ENCODE measurements at regions not wholly inside any gene's neighbourhood (a gene's known extent, or its start where the extent isn't known, plus 50 kb on each side); places are given as distances from the start of the nearest gene placed in this dataset.

DNA sequence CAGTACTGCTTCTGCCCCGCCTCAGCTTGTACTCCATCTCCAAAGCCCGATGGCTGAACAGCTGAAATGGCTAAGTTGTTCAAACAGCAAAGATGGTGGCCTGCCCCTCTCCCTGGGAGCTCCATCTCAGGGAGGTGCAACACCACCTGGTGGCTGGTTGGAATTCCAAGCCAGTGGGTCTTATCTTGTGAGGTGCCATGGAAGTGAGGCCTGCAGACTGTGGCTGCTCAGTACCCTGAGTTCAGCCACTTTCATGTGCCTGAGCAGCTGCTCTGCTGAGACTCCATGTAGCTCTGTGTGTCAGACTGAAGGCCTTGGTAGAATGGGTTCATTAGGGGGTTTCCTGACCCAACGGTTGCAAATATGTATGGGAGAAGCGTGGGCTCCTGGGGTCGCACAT, 67.3 kb upstream of the SPRY2 start:
- Histone ChIP-seq H3K9me3 (replicated peaks in 1 of 2; ENCODE audit: control insufficient read depth in 2 of 2, insufficient read depth in 1 of 2, low read depth in 1 of 2, low read length in 2 of 2) (peaks cover 2 to 11% of the 10 kb centered on the region in 2 donors), H3K27ac (replicated peaks; ENCODE audit: low read length) (no peak overlapping the region), H2BK15ac (ENCODE audit: low read length) (no peak overlapping the region), H3K4me3 (ENCODE audit: low read length in 2 of 2) (no peak overlapping the region), H3K18ac (ENCODE audit: low read length) (no peak overlapping the region), H3K79me1 (ENCODE audit: low read depth, low read length) (no peaks in the 10 kb centered on the region), H3K4ac (ENCODE audit: low read length) (no peak overlapping the region), H3K4me1 (ENCODE audit: control insufficient read depth in 2 of 2, insufficient read depth in 1 of 2, low read depth in 1 of 2, low read length in 2 of 2) (no peaks in the 10 kb centered on the region), H4K8ac (ENCODE audit: low read depth, low read length) (no peak overlapping the region), H2BK5ac (ENCODE audit: low read length) (no peak overlapping the region), H3K14ac (ENCODE audit: low read length) (no peak overlapping the region), H3K9ac (ENCODE audit: low read depth, low read length, poor library complexity) (no peak overlapping the region), H3K36me3 (replicated peaks in 1 of 2; ENCODE audit: control insufficient read depth in 2 of 2, insufficient read depth in 2 of 2, low read length in 2 of 2) (no peaks in the 10 kb centered on the region), H2BK12ac (ENCODE audit: low read length) (no peak overlapping the region), H3K4me2 (ENCODE audit: insufficient read depth, low read length, poor library complexity, severe bottlenecking) (no peak overlapping the region), H2AK5ac (ENCODE audit: low read depth, low read length) (no peak overlapping the region), H3K23ac (ENCODE audit: low read depth, low read length, poor library complexity) (no peak overlapping the region), H3K27me3 (ENCODE audit: control insufficient read depth in 3 of 3, insufficient read depth in 3 of 3, low read depth in 1 of 3, low read length in 3 of 3) (no peaks in the 10 kb centered on the region), H2AFZ (ENCODE audit: low read length) (peak overlapping the region; percentile 48), H4K91ac (ENCODE audit: low read depth, low read length, poor library complexity) (no peak overlapping the region), H2BK120ac (ENCODE audit: low read depth, low read length) (no peak overlapping the region)
- no peak for DNase-seq (ENCODE audit: low spot score)
- WGBS, 2 donors (ENCODE audit: extremely low coverage in 2 of 2, insufficient read length in 2 of 2, insufficient replicate concordance in 1 of 2): no CpG with 5 or more reads among the region's 5 CpGs

DNA sequence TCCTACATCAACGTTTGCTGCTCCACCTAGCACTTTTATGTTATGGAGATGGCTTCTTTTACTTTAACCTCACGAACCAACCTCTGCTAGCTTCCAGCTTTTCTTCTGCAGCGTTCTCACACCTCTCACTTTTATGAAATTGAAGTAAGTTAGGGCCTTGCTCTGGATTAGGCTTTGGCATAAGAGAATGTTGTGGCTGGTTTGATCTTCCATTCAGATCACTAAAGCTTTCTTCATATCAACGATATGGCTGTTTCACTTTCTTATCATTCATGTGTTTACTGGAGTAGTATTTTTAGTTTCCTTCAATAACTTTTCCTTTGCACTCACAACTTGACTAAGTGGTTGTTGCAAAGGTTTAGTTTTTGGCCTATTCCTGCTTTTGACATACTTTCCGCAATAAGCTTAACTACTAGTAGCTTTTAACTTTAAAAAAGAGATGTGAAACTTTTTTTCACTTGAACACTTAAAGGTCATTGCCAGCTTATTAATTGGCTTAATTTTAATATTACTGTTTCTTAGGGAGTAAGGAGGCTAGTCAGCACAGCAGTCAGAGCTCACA, 60.0 kb upstream of the SPRY2 start:
- no peak overlapping the region for H3K27ac ChIP-seq (replicated peaks; ENCODE audit: low read length)
- no peak overlapping the region for H2BK15ac ChIP-seq (ENCODE audit: low read length)
- H3K4ac ChIP-seq (ENCODE audit: low read length): no peak overlapping the region
- peaks cover 0 to 11% of the 10 kb centered on the region in 2 donors for H3K9me3 ChIP-seq (replicated peaks in 1 of 2; ENCODE audit: control insufficient read depth in 2 of 2, insufficient read depth in 1 of 2, low read depth in 1 of 2, low read length in 2 of 2)
- H2BK120ac ChIP-seq (ENCODE audit: low read depth, low read length): no peak overlapping the region
- no peak overlapping the region for H4K91ac ChIP-seq (ENCODE audit: low read depth, low read length, poor library complexity)
- no peak overlapping the region for H4K8ac ChIP-seq (ENCODE audit: low read depth, low read length)
- H3K4me1 ChIP-seq (ENCODE audit: control insufficient read depth in 2 of 2, insufficient read depth in 1 of 2, low read depth in 1 of 2, low read length in 2 of 2): peaks cover 0 to 5% of the 10 kb centered on the region in 2 donors
- H3K36me3 ChIP-seq (replicated peaks in 1 of 2; ENCODE audit: control insufficient read depth in 2 of 2, insufficient read depth in 2 of 2, low read length in 2 of 2): no peaks in the 10 kb centered on the region
- no peak overlapping the region for H2AK5ac ChIP-seq (ENCODE audit: low read depth, low read length)
- no peak overlapping the region for H2BK5ac ChIP-seq (ENCODE audit: low read length)
- no peak overlapping the region for H2AFZ ChIP-seq (ENCODE audit: low read length)
- H3K4me2 ChIP-seq (ENCODE audit: insufficient read depth, low read length, poor library complexity, severe bottlenecking): no peak overlapping the region
- no peak overlapping the region for H2BK12ac ChIP-seq (ENCODE audit: low read length)
- no peak overlapping the region for H3K18ac ChIP-seq (ENCODE audit: low read length)
- H3K9ac ChIP-seq (ENCODE audit: low read depth, low read length, poor library complexity): no peak overlapping the region
- H3K27me3 ChIP-seq (ENCODE audit: control insufficient read depth in 3 of 3, insufficient read depth in 3 of 3, low read depth in 1 of 3, low read length in 3 of 3): no peaks in the 10 kb centered on the region
- no peak overlapping the region for H3K4me3 ChIP-seq (ENCODE audit: low read length in 2 of 2)
- no peaks in the 10 kb centered on the region for H3K79me1 ChIP-seq (ENCODE audit: low read depth, low read length)
- DNase-seq (ENCODE audit: low spot score): no peak
- WGBS, 2 donors (ENCODE audit: extremely low coverage in 2 of 2, insufficient read length in 2 of 2, insufficient replicate concordance in 1 of 2): no CpG with 5 or more reads among the region's 5 CpGs
- no peak overlapping the region for H3K23ac ChIP-seq (ENCODE audit: low read depth, low read length, poor library complexity)
- H3K14ac ChIP-seq (ENCODE audit: low read length): no peak overlapping the region

DNA sequence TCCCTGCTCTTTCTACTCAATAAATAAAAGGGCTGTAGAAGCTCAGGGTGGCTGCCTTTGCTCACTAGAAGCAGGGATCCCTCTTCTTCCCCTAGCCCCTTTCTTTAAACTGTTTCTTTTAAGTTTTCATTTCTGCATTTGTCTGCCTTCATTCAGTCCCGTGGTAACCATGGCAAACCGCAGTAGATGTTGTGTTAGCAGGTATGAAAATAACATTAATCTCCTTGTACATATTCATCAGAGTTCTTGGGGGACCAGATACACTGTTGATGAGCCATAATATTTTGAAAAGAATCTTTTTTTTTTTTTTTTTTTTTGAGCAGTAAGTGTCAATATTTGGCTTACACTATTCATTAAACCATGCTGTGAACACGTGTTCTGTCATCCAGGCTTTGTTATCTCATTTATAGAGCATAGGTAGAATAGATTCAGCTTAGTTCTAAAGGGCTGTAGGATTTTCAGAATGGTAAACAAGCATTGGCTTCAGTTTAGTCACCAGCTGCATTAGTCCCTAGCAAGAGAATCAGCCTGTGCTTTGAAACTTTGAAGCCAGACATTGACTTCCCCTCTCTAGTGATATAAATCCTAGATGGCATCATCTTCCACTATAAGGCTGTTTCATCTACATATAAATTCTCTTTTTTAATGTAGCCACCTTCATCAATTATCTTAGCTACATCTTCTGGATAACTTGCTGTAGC, 59.4 kb upstream of the SPRY2 start:
- no CpG with 5 or more reads among the region's 3 CpGs for WGBS, 2 donors (ENCODE audit: extremely low coverage in 2 of 2, insufficient read length in 2 of 2, insufficient replicate concordance in 1 of 2)
- Histone ChIP-seq H3K4me1 (ENCODE audit: control insufficient read depth in 2 of 2, insufficient read depth in 1 of 2, low read depth in 1 of 2, low read length in 2 of 2) (peaks cover 0 to 5% of the 10 kb centered on the region in 2 donors), H3K27ac (replicated peaks; ENCODE audit: low read length) (no peak overlapping the region), H3K27me3 (ENCODE audit: control insufficient read depth in 3 of 3, insufficient read depth in 3 of 3, low read depth in 1 of 3, low read length in 3 of 3) (no peaks in the 10 kb centered on the region), H3K4ac (ENCODE audit: low read length) (no peak overlapping the region), H2BK12ac (ENCODE audit: low read length) (no peak overlapping the region), H3K23ac (ENCODE audit: low read depth, low read length, poor library complexity) (no peak overlapping the region), H2BK5ac (ENCODE audit: low read length) (no peak overlapping the region), H3K79me1 (ENCODE audit: low read depth, low read length) (no peaks in the 10 kb centered on the region), H3K4me2 (ENCODE audit: insufficient read depth, low read length, poor library complexity, severe bottlenecking) (no peak overlapping the region), H3K4me3 (ENCODE audit: low read length in 2 of 2) (no peak overlapping the region), H3K9ac (ENCODE audit: low read depth, low read length, poor library complexity) (no peak overlapping the region), H2AK5ac (ENCODE audit: low read depth, low read length) (no peak overlapping the region), H3K36me3 (replicated peaks in 1 of 2; ENCODE audit: control insufficient read depth in 2 of 2, insufficient read depth in 2 of 2, low read length in 2 of 2) (no peaks in the 10 kb centered on the region), H2BK120ac (ENCODE audit: low read depth, low read length) (no peak overlapping the region), H3K9me3 (replicated peaks in 1 of 2; ENCODE audit: control insufficient read depth in 2 of 2, insufficient read depth in 1 of 2, low read depth in 1 of 2, low read length in 2 of 2) (peaks cover 0 to 11% of the 10 kb centered on the region in 2 donors), H2BK15ac (ENCODE audit: low read length) (no peak overlapping the region), H2AFZ (ENCODE audit: low read length) (no peak overlapping the region), H3K18ac (ENCODE audit: low read length) (no peak overlapping the region), H3K14ac (ENCODE audit: low read length) (no peak overlapping the region), H4K91ac (ENCODE audit: low read depth, low read length, poor library complexity) (no peak overlapping the region), H4K8ac (ENCODE audit: low read depth, low read length) (no peak overlapping the region)
- DNase-seq (ENCODE audit: low spot score): no peak

DNA sequence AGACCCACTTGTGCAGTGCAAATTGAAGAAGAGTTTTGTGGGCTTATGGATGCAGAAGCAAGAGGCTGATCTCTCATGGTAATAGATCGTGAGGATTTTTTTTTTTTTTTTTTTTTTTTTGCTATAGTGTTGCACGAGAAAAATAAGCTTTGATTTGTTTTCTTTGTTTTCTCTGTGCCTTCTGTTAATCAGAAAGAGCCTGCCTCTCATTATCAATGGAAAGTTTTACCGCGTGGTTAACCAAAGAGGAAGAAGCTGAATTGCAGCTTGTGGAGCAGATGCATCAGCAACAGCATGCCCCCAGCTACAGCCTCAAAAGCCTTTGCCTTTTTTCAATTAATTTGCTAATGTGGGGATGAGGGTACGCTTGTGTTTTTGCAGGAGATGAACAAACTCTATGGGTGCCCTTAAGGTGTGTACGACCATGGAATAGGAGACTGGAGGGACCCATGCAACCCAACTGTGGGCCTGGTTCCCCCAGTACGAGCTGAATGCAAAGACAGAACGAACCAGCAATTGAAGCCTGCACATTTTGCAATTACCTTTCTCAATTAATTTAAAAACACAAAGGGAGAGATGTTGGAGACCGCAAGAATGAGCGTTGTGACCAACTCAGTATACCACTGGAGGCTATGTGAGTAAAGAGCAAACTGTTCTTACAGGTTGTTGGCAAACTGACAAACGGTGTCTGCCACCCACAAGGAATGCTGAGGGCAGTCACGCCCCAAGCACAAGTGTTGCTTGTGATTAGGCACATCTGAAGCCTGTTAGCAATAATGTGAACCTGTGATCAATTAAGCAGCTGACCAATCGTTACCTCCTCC, 58.6 kb upstream of the SPRY2 start:
- Histone ChIP-seq H3K4me2 (ENCODE audit: insufficient read depth, low read length, poor library complexity, severe bottlenecking) (no peak overlapping the region), H2AFZ (ENCODE audit: low read length) (no peak overlapping the region), H3K27me3 (ENCODE audit: control insufficient read depth in 3 of 3, insufficient read depth in 3 of 3, low read depth in 1 of 3, low read length in 3 of 3) (no peaks in the 10 kb centered on the region), H3K4ac (ENCODE audit: low read length) (no peak overlapping the region), H3K18ac (ENCODE audit: low read length) (no peak overlapping the region), H4K8ac (ENCODE audit: low read depth, low read length) (no peak overlapping the region), H3K14ac (ENCODE audit: low read length) (no peak overlapping the region), H3K27ac (replicated peaks; ENCODE audit: low read length) (no peak overlapping the region), H3K9me3 (replicated peaks in 1 of 2; ENCODE audit: control insufficient read depth in 2 of 2, insufficient read depth in 1 of 2, low read depth in 1 of 2, low read length in 2 of 2) (peaks cover 0 to 10% of the 10 kb centered on the region in 2 donors), H2BK5ac (ENCODE audit: low read length) (no peak overlapping the region), H3K4me1 (ENCODE audit: control insufficient read depth in 2 of 2, insufficient read depth in 1 of 2, low read depth in 1 of 2, low read length in 2 of 2) (peaks cover 0 to 5% of the 10 kb centered on the region in 2 donors), H2BK12ac (ENCODE audit: low read length) (peak overlapping the region; percentile 30), H2BK120ac (ENCODE audit: low read depth, low read length) (no peak overlapping the region), H3K79me1 (ENCODE audit: low read depth, low read length) (no peaks in the 10 kb centered on the region), H3K36me3 (replicated peaks in 1 of 2; ENCODE audit: control insufficient read depth in 2 of 2, insufficient read depth in 2 of 2, low read length in 2 of 2) (no peaks in the 10 kb centered on the region), H3K23ac (ENCODE audit: low read depth, low read length, poor library complexity) (no peak overlapping the region), H2BK15ac (ENCODE audit: low read length) (no peak overlapping the region), H2AK5ac (ENCODE audit: low read depth, low read length) (no peak overlapping the region), H3K9ac (ENCODE audit: low read depth, low read length, poor library complexity) (no peak overlapping the region), H4K91ac (ENCODE audit: low read depth, low read length, poor library complexity) (no peak overlapping the region), H3K4me3 (ENCODE audit: low read length in 2 of 2) (no peak overlapping the region)
- DNase-seq (ENCODE audit: low spot score): no peak
- WGBS, 2 donors (ENCODE audit: extremely low coverage in 2 of 2, insufficient read length in 2 of 2, insufficient replicate concordance in 1 of 2): no CpG with 5 or more reads among the region's 13 CpGs

Measured in neuronal stem cell (in vitro differentiated cells).